Heart left ventricle (tissue), 16 donors: ENCODE measurements at regions not wholly inside any gene's neighbourhood (a gene's known extent, or its start where the extent isn't known, plus 50 kb on each side); places are given as distances from the start of the nearest gene placed in this dataset.

Experiments
- ATAC-seq, 4 donors: fragments of 200-7000 bp; cut with Tn5 transposase; one replicate each; pipeline ENCODE4 v1.9.1; 2020 to 2022; ENCODE audit warnings: moderate library complexity in 4 of 4, mild to moderate bottlenecking in 3 of 4, moderate number of reproducible peaks in 1 of 4
- DNase-seq, 5 donors: peaks; one replicate each; pipeline ENCODE4 v3.0.0-alpha.2; 2020
- H3K27ac ChIP-seq, 12 donors: fragments of 200-600 bp; sonication (generic) in 4 of 12; one replicate each; pipeline versions ENCODE4 v1.5.0 to v1.8.0; 2016 to 2022; ENCODE audit warnings: mild to moderate bottlenecking in 2 of 12
- H3K27me3 ChIP-seq, 9 donors: fragments of 200-600 bp; sonication (generic) in 2 of 9; one replicate each; pipeline versions ENCODE4 v1.5.1 to v1.8.0; 2016 to 2022; ENCODE audit warnings: mild to moderate bottlenecking in 3 of 9
- H3K36me3 ChIP-seq, 9 donors: fragments of 200-600 bp; sonication (generic) in 2 of 9; one replicate each; pipeline versions ENCODE4 v1.5.0 to v1.8.0; 2018 to 2022; ENCODE audit warnings: mild to moderate bottlenecking in 2 of 9
- H3K4me1 ChIP-seq, 12 donors: fragments of 200-600 bp; sonication (generic) in 4 of 12; one replicate each; pipeline versions ENCODE4 v1.5.0 to v1.8.0; 2016 to 2022; ENCODE audit warnings: mild to moderate bottlenecking in 3 of 12
- H3K4me3 ChIP-seq, 12 donors: fragments of 200-600 bp; sonication (generic) in 4 of 12; one replicate each; pipeline versions ENCODE4 v1.5.0 to v1.8.0; 2017 to 2022; ENCODE audit warnings: mild to moderate bottlenecking in 9 of 12, moderate library complexity in 4 of 12
- H3K9me3 ChIP-seq, 12 donors: fragments of 200-600 bp; sonication (generic) in 4 of 12; one replicate each; pipeline versions ENCODE4 v1.5.0 to v1.8.0; 2016 to 2022; ENCODE audit warnings: mild to moderate bottlenecking in 1 of 12
- CTCF ChIP-seq, 12 donors: fragments of 200-600 bp; sonication (generic) in 4 of 12; IDR thresholded peaks; one replicate each; pipeline versions ENCODE4 v1.5.0 to v1.8.0; 2018 to 2022; ENCODE audit warnings: antibody characterized with exemption in 12 of 12, mild to moderate bottlenecking in 5 of 12
- POLR2A ChIP-seq, 2 donors: fragments of 450-650 bp; IDR thresholded peaks; one replicate each; pipeline ENCODE4 v1.6.1; 2017; ENCODE audit warnings: antibody characterized with exemption in 2 of 2, mild to moderate bottlenecking in 2 of 2, moderate library complexity in 2 of 2
- WGBS, 4 donors: extraction: QIAGEN DNeasy Blood & Tissue Kit in 2 of 4; methylation state at CpG; one replicate each; pipeline versions ENCODE4 v1.1.5 to v1.1.7; 2013 to 2018; 5-methylcytosine and 5-hydroxymethylcytosine counted together
- intact Hi-C, 10 donors: fragments of 100-400 bp; cut with DNase I; formaldehyde crosslinking; loops; one replicate each; pipeline versions ENCODE4 v1.11.1 to v1.14.2; 2022
- donor health status: ischemic (EF 13 %, LVEDD 7.1; RV severe dilation, severe dysfunction).
- donor health status: healthy with polysubstance abuse.
- donor health status: DM: no; HTN: yes; CAD: no.
- donor health status: DM: no; HTN: no; CAD: no.
- donor health status: ischemic (EF 25% LVEDD 6.9; RV normal size, moderate dysfunction).
- donor health status: ischemic (EF 25% LVEDD 5.7; RV mildly dilated, moderate dysfunction).
- donor health status: healthy.
- donor health status: DM: yes; HTN: yes; CAD: no.
- donor health status: ischemic (EF 35%, LVEDD 5.7; RV mildly dilated, moderate dysfunction).
- donor health status: nonischemic (EF 11% LVEDD 7.7; RV severe dilation, severe dysfunction).
- donor health status: DM: yes; HTN: yes; CAD: no.
- donor health status: PGD.
- donor health status: ischemic (EF 29% LVEDD 5.4; RV normal size, mild dysfunction).
- donor health status: nonischemic (EF 23%, LVEDD 6.1; RV moderate dilation, normal function).

- Histone ChIP-seq H3K36me3 (no peaks in the 10 kb centered on the region), H3K4me1 (no peaks in the 10 kb centered on the region), H3K27ac (no peak overlapping the region), H3K4me3 (no peak overlapping the region), H3K9me3 (no peaks in the 10 kb centered on the region), H3K27me3 (no peaks in the 10 kb centered on the region)
- DNase-seq (no peak), ATAC-seq (no peak)
- intact Hi-C loops: no loop called here
- 74 to 89% (median 79%) methylated on average over 2 of the region's 2 CpGs for WGBS, 4 donors
- TF ChIP-seq POLR2A (IDR thresholded peaks at IDR 0.05) (no peak), CTCF (IDR thresholded peaks at IDR 0.05) (no peak)
These were observed 111.8 kb upstream of the PLPP4 start for GRCh38 chr10:120345186-120345585.

- Histone ChIP-seq H3K9me3 (peaks cover 0 to 12% (median 0%) of the 10 kb centered on the region in 12 donors), H3K4me3 (no peak overlapping the region), H3K27me3 (no peaks in the 10 kb centered on the region), H3K36me3 (no peaks in the 10 kb centered on the region), H3K4me1 (no peaks in the 10 kb centered on the region), H3K27ac (no peak overlapping the region)
- TF ChIP-seq POLR2A (IDR thresholded peaks at IDR 0.05) (no peak), CTCF (IDR thresholded peaks at IDR 0.05) (no peak)
- DNase-seq (no peak), ATAC-seq (no peak)
- 33 to 57% (median 43%) methylated on average over 2 to 3 of the region's 3 CpGs for WGBS, 4 donors
- intact Hi-C loops: no loop called here
These were observed 109.4 kb upstream of the PLPP4 start for GRCh38 chr10:120347644-120348043.

- ATAC-seq (no peak), DNase-seq (no peak)
- Histone ChIP-seq H3K27ac (no peak overlapping the region), H3K4me3 (no peak overlapping the region), H3K36me3 (no peaks in the 10 kb centered on the region), H3K9me3 (peaks cover 0 to 19% (median 0%) of the 10 kb centered on the region in 12 donors), H3K27me3 (no peaks in the 10 kb centered on the region), H3K4me1 (no peaks in the 10 kb centered on the region)
- WGBS, 4 donors: 91 to 97% (median 94%) methylated on average over 3 of the region's 3 CpGs
- TF ChIP-seq CTCF (IDR thresholded peaks at IDR 0.05): no peak
- no peak for TF ChIP-seq POLR2A (IDR thresholded peaks at IDR 0.05)
- intact Hi-C loops: no loop called here
These were observed 108.0 kb upstream of the PLPP4 start for GRCh38 chr10:120349069-120349468.

DNA sequence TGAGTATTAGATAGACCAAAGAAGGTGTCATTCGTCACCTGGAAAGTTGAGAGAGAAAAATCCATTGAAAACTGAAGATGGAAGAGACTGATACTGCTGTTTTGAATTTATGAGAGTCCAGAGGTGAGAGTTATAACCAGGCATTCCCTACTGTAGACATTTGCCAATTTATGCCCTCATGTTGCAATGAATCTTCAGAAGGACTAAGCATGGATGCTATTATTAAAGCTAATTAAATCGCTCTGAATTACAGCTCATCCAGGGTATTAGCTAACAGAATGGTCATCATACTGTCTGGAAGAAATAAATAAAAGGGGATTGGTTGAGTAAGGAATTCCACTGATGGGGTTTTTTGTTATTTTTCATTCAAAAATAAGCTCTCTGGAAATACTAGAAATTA, 101.6 kb upstream of the PLPP4 start:
- ATAC-seq (no peak), DNase-seq (no peak)
- Histone ChIP-seq H3K27ac (no peak overlapping the region), H3K4me3 (no peak overlapping the region), H3K36me3 (no peaks in the 10 kb centered on the region), H3K9me3 (peaks cover 0 to 19% (median 0%) of the 10 kb centered on the region in 12 donors), H3K4me1 (no peaks in the 10 kb centered on the region), H3K27me3 (no peaks in the 10 kb centered on the region)
- intact Hi-C loops: no loop called here
- WGBS, 4 donors: 75 to 80% (median 80%) methylated on average over 2 of the region's 2 CpGs
- TF ChIP-seq POLR2A (IDR thresholded peaks at IDR 0.05): no peak

- no peak overlapping the region for H3K27ac ChIP-seq
- H3K9me3 ChIP-seq: no peaks in the 10 kb centered on the region
- no peaks in the 10 kb centered on the region for H3K36me3 ChIP-seq
- H3K4me3 ChIP-seq: no peak overlapping the region
- H3K4me1 ChIP-seq: no peaks in the 10 kb centered on the region
- H3K27me3 ChIP-seq: no peaks in the 10 kb centered on the region
- intact Hi-C loops: no loop called here
- WGBS, 4 donors: 54 to 75% (median 58%) methylated on average over 3 of the region's 3 CpGs
- TF ChIP-seq POLR2A (IDR thresholded peaks at IDR 0.05) (no peak), CTCF (IDR thresholded peaks at IDR 0.05) (no peak)
- ATAC-seq (no peak), DNase-seq (no peak)
These were observed 96.5 kb upstream of the PLPP4 start for GRCh38 chr10:120360571-120360970.
